Type B pancreatic cell (in vitro differentiated cells): ENCODE measurements at regions not wholly inside any gene's neighbourhood (a gene's known extent, or its start where the extent isn't known, plus 50 kb on each side); places are given as distances from the start of the nearest gene placed in this dataset.

ENCODE experiments used
- DNase-seq: peaks from one replicate; pipeline ENCODE4 v3.0.0; 2021; ENCODE audit warnings: mixed read lengths; ENCODE audit not compliant: unreplicated experiment; ENCODE audit errors: extremely low spot score
- H3K27ac Mint-ChIP-seq: 2 replicates; pipeline ENCODE4 v1.8.0; 2021; ENCODE audit warnings: mild to moderate bottlenecking, mixed read lengths
- H3K27me3 Mint-ChIP-seq: 2 replicates; pipeline ENCODE4 v1.8.0; 2021; ENCODE audit warnings: mixed read lengths
- H3K36me3 Mint-ChIP-seq: 2 replicates; pipeline ENCODE4 v1.8.0; 2021; ENCODE audit warnings: mixed read lengths
- H3K4me1 Mint-ChIP-seq: one replicate; pipeline ENCODE4 v1.8.0; 2021; ENCODE audit warnings: mixed read lengths; ENCODE audit not compliant: unreplicated experiment
- H3K4me3 Mint-ChIP-seq: 2 replicates; pipeline ENCODE4 v1.8.0; 2021; ENCODE audit warnings: mild to moderate bottlenecking, mixed read lengths
- H3K9me3 Mint-ChIP-seq: 2 replicates; pipeline ENCODE4 v1.8.0; 2021; ENCODE audit warnings: mixed read lengths
- TF ChIP-seq, protein P1 (sequence below): fragments of 200-600 bp; sonication (generic); conservative IDR thresholded peaks from 2 replicates; pipeline ENCODE4 v1.5.0; 2021; ENCODE audit warnings: antibody characterized with exemption, mild to moderate bottlenecking

- no peak overlapping the region for H3K27ac Mint-ChIP-seq
- H3K4me3 Mint-ChIP-seq, result no peak overlapping the region
- peaks cover 4% of the 10 kb centered on the region for H3K9me3 Mint-ChIP-seq
- no peaks in the 10 kb centered on the region for H3K36me3 Mint-ChIP-seq
- H3K27me3 Mint-ChIP-seq, result no peaks in the 10 kb centered on the region
- DNase-seq, result no peak
- TF ChIP-seq, protein P1, sequence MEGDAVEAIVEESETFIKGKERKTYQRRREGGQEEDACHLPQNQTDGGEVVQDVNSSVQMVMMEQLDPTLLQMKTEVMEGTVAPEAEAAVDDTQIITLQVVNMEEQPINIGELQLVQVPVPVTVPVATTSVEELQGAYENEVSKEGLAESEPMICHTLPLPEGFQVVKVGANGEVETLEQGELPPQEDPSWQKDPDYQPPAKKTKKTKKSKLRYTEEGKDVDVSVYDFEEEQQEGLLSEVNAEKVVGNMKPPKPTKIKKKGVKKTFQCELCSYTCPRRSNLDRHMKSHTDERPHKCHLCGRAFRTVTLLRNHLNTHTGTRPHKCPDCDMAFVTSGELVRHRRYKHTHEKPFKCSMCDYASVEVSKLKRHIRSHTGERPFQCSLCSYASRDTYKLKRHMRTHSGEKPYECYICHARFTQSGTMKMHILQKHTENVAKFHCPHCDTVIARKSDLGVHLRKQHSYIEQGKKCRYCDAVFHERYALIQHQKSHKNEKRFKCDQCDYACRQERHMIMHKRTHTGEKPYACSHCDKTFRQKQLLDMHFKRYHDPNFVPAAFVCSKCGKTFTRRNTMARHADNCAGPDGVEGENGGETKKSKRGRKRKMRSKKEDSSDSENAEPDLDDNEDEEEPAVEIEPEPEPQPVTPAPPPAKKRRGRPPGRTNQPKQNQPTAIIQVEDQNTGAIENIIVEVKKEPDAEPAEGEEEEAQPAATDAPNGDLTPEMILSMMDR, result no peak
- no peaks in the 10 kb centered on the region for H3K4me1 Mint-ChIP-seq
These were observed 108.9 kb upstream of the STXBP5 start for GRCh38 chr6:147095316-147095715.

DNA sequence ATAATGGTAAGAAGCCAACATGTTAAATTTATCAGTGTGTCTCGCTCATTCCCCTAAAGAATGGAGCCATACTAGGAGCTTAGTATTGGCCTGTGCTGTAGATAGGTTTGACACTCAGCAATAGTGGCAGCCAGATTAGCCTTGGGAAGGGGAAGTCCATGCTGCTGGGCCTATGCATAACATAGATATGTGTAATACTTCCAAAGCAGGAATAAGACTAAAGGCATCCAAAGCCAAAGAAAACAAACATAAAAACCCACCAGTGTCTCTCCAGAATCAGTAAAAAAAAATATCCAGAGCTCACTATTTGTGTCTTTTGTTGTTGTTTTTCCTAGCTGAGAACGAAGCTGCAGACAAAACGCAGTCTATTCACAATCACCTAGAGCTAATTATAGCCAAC is 104.2 kb upstream of the STXBP5 start:
- no peaks in the 10 kb centered on the region for H3K9me3 Mint-ChIP-seq
- TF ChIP-seq, protein P1, result no peak
- H3K27me3 Mint-ChIP-seq, result no peaks in the 10 kb centered on the region
- no peaks in the 10 kb centered on the region for H3K36me3 Mint-ChIP-seq
- no peak for DNase-seq
- H3K27ac Mint-ChIP-seq, result no peak overlapping the region
- H3K4me1 Mint-ChIP-seq, result no peaks in the 10 kb centered on the region
- H3K4me3 Mint-ChIP-seq, result no peak overlapping the region

DNA sequence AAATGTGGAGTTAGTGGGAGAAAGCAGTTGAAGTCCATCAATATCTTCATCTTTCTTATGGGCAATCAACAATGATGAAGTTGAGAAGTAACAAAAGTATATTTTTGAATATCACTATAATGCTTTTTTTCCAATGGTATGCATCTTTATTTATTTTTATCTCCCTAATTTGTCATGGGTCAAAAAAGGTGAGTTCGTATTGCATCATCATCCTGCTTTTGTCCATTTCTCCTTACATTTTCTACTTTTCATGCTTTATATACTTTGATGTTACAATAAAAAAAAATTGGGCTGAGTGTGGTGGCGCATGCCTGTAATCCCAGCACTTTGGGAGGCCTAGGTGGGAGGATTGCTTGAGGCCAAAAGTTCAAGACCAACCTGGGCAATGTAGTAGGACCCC is 101.2 kb upstream of the STXBP5 start:
- TF ChIP-seq, protein P1, result no peak
- Mint-ChIP-seq H3K27ac (no peak overlapping the region), H3K27me3 (no peaks in the 10 kb centered on the region), H3K36me3 (no peaks in the 10 kb centered on the region), H3K4me1 (peaks cover 3% of the 10 kb centered on the region), H3K9me3 (no peaks in the 10 kb centered on the region), H3K4me3 (no peak overlapping the region)
- no peak for DNase-seq

GRCh38 chr6:147103694-147104093 is 100.5 kb upstream of the STXBP5 start:
- no peak overlapping the region for H3K4me3 Mint-ChIP-seq
- H3K4me1 Mint-ChIP-seq, result peaks cover 3% of the 10 kb centered on the region
- DNase-seq, result no peak
- no peaks in the 10 kb centered on the region for H3K36me3 Mint-ChIP-seq
- no peaks in the 10 kb centered on the region for H3K9me3 Mint-ChIP-seq
- H3K27ac Mint-ChIP-seq, result no peak overlapping the region
- TF ChIP-seq, protein P1, result no peak
- H3K27me3 Mint-ChIP-seq, result no peaks in the 10 kb centered on the region

DNA sequence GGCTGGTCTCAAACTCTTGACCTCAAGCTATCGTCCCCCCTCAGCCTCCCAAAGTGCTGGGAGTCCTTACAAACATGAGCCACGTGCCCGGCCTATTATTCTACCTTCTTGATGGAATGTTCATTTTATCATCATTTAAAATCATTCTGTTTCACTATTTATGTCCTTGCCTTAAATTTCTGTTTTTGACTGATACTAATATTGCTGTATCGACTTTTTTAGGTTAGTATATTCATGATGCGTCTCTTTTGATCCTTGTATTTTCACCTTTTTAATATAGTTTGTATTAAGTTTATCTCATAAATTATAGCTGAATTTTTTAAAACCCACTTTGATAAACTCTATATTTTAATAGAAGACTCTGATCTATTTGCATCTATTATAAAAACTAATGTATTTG is 98.4 kb upstream of the STXBP5 start:
- Mint-ChIP-seq H3K27me3 (no peaks in the 10 kb centered on the region), H3K9me3 (no peaks in the 10 kb centered on the region), H3K4me3 (no peak overlapping the region), H3K36me3 (no peaks in the 10 kb centered on the region), H3K27ac (no peak overlapping the region), H3K4me1 (peaks cover 3% of the 10 kb centered on the region)
- no peak for DNase-seq
- TF ChIP-seq, protein P1, result no peak

GRCh38 chr6:147106759-147107401 is 97.3 kb upstream of the STXBP5 start:
- H3K27me3 Mint-ChIP-seq, result no peaks in the 10 kb centered on the region
- DNase-seq, result no peak
- TF ChIP-seq, protein P1, result no peak
- peaks cover 3% of the 10 kb centered on the region for H3K4me1 Mint-ChIP-seq
- no peak overlapping the region for H3K4me3 Mint-ChIP-seq
- no peaks in the 10 kb centered on the region for H3K36me3 Mint-ChIP-seq
- H3K9me3 Mint-ChIP-seq, result no peaks in the 10 kb centered on the region
- no peak overlapping the region for H3K27ac Mint-ChIP-seq
